H4 (cell line): ENCODE measurements at regions not wholly inside any gene's neighbourhood (a gene's known extent, or its start where the extent isn't known, plus 50 kb on each side); places are given as distances from the start of the nearest gene placed in this dataset.

Source experiments
- DNase-seq: peaks from one replicate; pipeline ENCODE4 v3.0.0-alpha.2; 2015; ENCODE audit warnings: low spot score

DNA sequence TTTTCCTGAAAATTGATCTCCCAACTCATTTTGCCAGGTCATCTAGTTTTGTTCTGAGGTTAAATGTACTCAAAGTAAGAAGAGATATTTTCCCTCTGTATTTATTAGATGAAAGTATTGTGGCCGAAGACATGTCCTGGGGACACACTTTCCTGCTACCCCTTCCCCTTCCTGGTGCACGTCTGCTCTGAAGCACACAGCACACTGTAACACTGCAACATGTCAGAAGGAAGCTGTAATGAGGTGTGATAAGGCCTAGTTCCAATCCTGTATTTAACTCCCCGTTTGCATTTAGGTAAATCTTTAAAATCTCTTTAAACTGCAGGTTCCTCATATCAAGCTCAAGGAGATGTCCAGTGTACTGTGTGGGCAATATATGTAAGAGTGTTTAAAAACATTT is 99.4 kb downstream of the HDGFL1 start:
- DNase-seq: no peak

DNA sequence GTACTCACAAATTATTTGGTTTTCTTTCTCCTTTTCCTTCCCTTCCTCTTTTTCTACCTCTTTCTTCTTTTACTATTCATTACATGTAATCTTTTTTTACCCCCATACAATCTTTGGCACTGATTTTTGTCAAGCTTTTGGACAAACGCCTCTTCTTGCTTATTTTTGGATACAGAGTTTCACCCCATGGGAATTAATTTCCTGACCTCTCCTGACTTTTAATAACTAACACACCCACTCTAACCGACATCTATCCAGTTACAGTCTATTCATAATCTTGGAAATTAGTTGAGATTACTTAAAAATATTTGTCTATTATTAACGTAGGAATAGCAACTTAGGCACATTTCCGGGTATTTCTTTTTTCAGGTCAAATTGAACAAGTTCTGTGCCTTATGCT is 101.2 kb downstream of the HDGFL1 start:
- no peak for DNase-seq

DNA sequence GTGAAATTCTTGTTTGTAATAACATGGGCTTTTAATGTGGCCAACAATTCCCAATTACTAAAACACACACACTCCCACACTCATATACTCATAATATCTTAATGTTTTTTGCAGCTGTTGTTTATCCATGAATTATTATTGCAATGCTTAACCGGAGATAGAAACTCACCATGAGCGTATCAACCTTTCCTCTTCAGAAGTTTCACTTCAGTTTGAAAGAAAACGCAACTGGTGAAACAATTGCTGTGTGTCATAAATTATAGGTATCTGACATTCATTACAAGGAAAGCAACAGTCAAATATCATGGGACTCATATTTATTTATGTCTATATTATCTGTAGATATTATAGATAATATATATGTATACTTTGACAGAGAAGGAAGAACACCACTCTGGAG is 104.1 kb downstream of the HDGFL1 start:
- DNase-seq: no peak

DNA sequence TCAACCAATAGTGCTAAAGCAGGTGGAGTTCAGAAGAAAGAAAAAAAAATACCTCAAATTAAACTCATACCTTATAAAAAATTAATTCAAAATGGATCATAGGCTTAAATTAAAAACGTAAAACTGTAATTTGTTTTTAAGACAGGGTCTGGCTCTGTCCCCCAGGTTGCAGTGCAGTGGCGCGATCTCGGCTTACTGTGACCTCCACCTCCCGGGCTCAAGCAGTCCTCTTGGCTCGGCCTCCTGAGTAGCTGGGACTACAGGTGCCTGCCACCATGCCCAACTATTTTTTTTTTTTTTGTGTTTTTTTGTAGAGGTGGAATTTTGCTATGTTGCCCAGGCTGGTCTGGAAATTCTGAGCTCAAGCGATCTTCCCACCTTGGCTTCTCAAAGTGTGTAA is 111.6 kb downstream of the HDGFL1 start:
- no peak for DNase-seq

DNA sequence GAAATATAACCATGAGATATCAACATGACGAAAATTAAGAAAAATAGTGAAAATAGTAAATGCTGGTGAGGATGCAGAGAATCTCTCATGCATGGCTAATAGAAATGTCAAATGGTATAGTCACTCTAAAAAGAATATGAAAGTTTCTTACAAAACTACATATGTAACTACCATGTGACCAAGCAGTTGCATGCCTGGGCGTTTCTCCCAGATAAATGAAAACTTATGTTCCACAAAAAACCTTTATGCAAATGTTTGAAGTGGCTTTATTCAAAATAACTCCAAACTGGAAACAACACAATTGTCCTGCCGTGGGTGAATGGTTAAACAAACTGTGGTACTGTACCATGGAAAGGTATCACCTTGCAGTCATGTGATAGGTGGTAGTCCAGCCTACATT is 112.4 kb downstream of the HDGFL1 start:
- DNase-seq: no peak

DNA sequence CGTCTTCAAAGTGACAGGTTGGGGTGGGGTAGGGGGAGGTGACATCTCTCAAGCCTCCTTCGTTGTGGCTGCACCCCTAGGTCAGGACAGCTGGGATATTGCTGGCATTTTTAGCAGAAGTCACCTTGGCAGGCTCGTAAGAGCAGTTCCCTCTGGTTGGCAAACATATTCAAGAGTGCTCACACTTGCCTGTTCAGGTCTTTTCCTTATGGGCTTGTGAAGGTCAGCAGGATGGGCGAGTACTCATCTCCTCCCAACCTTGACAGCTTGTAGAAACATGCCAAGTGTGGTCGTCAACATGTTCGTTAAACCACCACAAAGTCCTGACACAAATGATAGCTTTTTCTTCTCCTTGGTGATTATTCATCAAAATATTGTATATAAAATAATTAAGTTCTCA is 113.6 kb downstream of the HDGFL1 start:
- DNase-seq: no peak

DNA sequence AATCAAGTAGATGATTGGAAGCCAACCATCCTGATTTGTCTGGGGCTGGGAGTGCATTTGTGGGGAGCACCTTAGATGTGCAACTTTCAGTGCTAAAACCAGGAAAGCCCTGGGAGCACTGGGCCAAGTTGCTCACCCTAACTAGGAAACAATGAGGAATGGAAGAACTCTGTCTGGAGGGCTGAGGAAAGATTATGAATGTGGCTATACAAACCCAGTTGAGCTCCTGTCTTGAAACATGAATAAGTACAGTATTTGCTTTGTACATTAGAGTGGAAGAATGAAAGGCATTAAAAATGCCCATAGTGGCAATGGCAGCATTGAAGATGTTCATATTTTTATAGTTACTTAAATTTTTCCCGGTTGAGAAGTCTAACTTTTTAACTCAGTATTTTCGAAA is 121.1 kb downstream of the HDGFL1 start:
- no peak for DNase-seq

DNA sequence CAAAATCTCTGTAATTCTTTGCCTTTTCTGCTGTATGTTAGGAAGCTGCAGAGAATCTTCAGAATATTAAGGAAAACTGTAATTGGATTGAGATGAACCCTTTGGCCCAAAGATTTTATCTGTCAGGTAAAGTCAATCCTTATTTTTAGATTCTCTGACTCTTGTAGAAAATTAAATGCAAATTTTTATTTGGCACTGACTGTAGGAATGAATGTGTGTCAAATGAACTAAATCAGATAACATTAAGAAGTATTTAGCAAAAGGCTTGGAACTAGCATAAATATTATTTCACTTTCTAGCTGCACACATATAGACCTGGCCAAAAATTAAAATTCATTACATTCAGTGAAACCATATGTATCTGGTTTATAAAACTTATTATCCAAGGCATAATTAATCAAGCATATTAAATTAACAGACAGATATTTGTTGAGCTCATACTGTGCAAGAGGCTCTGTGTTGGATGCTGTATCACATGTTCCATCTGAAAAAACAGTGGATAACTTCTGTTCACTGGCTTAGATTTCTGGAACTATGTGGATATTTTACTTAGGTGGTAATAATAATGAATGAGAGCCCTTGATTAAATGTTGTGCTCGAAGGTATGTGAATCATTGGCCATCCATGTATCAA is 124.8 kb downstream of the HDGFL1 start:
- DNase-seq: no peak

DNA sequence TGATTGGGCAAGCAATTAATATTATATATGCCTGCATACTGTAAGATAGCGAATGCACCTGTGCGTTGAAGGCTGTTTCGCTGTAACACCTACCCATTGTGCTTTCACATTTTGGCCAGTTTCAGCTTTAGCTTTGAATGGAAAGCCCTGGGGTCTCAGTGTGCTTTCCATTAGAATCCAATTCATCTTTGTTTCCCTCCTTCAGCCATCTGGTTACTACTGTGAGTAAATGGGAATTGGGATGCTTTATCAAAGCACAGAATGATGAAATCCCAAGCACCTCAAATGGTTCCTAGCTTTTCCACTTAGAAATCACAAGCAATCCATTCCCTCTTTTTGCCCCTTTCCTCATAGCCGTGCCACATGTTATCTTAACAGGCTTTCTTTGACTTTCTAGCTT is 127.1 kb downstream of the HDGFL1 start:
- no peak for DNase-seq

DNA sequence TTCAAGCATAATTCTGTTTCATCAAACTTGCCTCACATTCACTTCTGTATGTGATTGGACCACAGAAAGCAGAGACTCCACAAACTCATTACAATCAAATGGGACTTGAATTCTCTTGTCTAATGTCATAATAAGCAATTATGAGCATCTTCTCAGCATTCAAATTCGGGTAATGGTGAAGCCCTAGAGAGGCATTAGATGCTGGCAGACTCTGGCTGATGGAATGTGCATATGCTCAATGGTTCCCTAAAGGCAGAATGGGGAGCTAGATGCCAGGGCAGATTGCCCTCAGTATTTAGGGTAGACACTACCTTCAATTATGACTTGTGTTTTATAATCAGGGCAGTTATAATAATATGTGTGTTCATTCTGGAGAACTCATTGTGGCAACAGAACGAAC is 127.9 kb downstream of the HDGFL1 start:
- no peak for DNase-seq

DNA sequence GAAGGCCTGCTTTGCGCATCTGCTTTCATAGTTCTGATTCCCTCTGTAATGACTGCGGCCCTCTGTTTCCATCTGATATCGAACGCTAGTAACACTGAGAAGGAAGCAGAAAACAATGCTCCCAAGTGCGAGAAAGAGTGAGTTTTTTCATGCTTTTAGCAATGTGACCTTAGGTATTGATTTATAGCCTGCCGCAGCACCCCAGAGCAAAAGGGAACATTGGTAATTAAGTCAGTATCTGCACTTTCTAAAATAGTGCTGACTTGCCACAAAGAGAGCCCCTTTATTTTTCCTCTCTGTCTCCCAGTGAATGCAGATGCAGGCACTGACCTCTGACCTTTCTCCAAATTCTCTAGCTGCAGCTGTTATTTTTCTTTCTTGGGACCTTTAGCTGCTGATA is 129.8 kb downstream of the HDGFL1 start:
- DNase-seq: no peak

DNA sequence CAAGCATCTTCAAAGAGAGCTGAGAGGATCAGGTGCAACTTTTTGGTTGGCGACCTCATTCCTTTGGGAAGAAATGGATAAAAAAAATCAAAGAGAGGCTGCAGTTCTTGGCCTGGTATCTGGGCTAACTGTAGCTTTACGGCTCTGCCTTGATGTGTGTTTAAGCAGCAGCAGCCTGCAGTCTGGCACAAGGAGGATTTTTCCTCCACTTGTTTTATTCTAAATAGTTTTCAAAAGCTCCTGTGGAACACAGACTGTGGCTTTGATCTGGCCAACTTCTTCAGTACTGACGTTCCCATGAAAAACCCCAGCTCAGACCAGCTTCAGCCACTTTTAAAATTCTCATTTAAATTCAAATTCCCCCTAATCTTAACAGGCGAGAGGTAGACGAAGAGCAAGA is 137.3 kb downstream of the HDGFL1 start:
- DNase-seq: no peak

DNA sequence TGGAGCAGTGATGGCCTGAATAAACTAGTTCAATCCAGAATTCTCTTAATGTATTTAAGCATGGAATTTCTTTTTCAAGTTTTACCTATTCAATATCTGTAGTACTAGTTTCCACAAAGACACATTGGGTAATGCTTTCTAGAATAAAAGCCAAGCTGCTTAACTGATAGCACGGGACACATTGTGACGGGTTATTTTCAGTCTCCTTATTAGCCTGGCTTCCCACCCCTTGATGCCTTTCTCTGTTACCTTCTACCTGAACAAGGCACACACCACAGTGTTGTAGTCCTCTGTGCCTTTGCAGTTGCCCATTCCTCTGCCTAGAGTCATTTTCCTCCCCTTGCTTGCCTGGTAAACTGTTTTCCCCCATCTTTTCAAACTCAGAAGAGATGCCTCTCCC is 139.1 kb downstream of the HDGFL1 start:
- no peak for DNase-seq

DNA sequence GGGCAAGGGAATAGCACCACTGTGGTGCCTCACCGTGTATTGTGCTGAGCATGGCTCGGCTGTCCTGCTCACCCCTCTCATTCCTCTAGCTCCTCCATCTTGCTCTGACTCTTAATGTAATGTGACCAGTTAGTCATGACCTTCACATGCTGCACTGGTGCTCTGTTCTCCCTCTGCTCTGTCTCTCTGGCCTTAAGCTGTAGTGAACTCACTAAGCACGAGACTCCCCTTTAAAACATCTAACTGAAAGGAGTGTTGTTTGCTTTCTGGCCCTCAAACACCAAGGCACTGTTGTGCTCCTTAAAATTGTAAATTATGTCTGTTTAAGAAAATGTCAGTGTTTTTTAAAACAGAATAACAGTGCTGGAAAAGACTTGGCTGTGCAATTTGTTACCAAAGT is 140.4 kb downstream of the HDGFL1 start:
- DNase-seq: no peak

DNA sequence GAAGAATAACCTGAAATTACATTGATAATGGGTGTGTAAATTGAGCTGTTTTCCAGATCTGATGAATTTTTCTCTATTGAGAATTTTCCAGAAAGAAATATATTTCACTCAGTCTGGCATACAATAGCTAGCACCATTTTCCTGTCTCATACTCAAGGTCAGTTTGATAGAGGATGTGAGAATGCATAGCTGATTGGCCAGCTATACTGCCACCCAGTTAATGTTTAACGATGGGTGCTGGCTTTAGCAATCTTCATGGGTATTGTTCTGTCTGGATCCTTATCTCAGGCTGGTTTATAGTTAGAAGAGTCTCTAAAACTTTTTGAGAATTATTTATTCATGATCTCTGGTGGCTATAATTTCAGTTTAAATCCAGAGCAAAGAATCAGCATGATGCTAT is 147.4 kb downstream of the HDGFL1 start:
- no peak for DNase-seq

DNA sequence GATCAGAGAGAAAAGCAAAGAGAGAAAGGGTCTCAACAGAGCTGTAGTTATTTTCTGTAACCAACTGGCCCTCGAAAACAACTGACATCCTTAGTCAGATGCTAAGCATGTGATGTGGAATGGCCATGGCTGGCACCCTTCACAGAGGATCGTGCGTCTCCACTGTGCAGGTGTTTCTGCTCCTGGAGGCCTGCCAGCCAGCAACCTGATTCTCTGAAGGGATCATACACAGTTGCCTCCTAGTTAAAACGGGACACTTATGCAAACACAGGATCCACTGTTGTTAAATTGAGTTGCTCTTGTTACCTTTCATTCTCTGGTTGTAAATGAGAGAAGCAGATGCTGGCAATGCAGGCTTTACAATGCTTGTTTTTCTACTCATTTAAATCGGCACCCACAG is 148.5 kb downstream of the HDGFL1 start:
- no peak for DNase-seq

DNA sequence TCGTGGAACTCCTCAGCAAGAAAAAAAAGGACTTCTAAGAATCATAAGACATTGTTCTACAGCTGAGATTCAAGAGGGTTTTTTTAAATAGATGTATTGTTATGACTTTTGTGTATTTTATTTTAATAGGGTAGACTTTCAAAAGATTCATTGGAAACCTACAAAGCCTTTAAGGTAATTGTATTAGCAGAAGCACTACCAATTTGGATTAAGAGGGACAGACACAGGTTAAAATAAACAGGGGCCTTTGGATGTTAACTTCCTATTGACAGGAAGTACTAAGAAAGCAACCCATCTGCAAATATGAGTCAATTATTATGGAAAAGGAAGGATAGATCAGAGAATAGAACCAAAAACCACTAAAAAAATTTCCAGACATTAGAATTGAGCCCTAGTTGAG is 153.5 kb downstream of the HDGFL1 start:
- DNase-seq: no peak

DNA sequence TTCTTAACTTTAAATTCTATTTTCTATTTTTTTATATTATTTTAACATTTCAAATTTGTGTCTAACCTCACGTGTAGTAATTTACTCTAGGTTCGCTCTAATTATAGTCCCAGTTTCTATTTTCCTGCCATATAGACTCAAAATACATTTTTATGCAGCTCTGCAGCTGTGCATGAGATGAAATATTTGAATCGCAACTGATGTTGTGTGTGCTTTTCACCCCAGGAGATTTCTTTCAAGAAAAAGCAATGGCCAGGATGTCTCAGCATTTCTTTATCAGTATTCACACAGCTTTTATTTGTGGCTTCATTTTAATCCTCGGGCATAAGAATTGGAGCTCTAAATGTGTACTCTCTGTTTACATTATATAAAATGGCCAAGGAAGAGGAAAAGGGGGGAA is 157.6 kb downstream of the HDGFL1 start:
- no peak for DNase-seq

DNA sequence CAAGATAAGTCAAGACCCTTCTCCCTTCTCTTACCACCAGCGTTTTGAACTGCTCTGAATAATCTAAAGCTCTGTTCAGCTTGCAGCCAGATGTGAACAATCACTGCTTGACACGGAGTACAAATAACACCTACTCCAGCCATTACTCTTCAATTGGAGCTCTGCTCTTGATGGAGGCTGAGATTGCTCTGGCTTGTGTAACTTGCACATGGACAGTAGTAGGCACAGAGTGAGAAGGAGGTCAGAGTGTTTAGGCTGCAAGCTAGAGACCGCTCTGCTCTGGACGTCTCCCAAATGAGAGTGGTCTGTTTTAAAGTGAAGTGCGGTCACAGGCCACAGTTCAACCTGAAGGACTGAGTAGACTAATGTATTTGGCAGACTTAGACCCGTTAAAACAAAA is 158.3 kb downstream of the HDGFL1 start:
- DNase-seq: no peak

DNA sequence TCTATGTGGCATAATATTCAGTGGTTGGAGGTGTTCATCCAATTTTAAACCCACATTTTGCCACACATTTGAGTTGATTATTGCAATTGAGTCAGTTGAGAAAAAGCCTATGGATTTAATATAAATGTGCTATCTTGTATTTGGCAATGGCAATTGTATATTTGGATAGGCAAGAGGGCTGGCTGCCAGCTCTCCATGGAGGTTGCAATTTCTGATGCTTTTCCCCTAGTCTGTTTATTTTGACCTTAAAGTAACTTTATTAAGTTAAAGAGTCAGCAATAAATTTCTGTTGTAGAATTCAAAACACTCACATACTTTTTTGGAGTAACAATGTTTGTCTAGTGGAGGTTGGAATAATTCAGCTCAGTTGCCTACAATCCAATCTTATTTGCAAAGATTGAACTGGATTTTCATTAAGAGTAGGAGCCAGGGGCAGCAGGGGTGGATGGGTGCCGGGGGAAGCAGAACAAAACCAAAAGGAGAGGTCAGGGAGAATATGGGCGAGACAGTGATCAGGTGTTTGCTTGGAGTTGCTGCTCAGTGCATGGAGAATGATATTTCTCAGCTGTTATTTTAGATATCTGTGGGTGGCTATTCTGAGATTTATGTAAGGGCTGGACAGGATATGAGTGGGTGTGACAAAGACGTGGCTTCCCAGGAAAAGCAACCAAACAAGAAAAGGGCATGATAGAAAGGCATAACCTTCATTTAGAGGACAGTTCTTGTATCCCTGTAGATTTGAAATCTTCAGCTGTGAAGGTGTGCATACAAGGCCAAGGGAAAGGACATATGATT is 163.0 kb downstream of the HDGFL1 start:
- no peak for DNase-seq

DNA sequence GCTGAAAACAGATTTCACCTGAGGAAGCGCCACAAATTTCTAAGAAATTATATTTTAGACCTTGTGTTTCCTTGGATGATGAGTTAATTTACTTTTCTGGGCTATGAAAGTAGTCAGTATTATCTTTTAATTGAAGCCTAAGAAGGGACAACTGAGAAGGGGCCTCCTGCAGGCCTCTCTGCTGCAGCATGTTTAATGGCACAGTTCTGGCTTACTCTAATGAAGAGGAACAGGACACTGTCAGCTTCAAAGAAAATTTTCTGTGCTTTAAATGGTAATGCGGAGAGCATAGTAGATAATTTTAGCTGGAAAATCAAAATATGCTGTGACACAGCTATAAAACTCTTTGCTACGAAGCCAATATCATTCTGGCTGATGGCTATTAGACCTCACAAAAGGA is 167.4 kb downstream of the HDGFL1 start:
- DNase-seq: no peak

DNA sequence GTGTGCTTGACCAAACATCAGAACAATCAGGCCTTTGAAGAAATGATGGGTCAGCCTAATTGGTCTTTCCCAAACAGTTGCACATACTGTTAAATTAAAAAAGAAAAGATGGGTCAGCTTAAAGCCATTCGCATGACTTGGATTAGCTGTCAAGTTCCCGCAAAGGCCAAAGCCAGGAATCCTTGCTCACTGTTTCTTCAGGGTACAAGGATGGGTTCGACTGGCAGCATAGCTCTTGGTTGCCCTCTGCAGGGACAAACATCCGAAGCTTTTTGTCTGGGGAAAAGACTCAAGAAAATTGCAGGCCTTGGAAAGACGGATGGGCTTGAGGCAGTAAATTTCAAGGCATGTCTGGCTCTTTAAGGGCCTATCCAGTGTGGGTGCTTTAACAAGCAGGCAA is 168.0 kb downstream of the HDGFL1 start:
- DNase-seq: peak; percentile 31

DNA sequence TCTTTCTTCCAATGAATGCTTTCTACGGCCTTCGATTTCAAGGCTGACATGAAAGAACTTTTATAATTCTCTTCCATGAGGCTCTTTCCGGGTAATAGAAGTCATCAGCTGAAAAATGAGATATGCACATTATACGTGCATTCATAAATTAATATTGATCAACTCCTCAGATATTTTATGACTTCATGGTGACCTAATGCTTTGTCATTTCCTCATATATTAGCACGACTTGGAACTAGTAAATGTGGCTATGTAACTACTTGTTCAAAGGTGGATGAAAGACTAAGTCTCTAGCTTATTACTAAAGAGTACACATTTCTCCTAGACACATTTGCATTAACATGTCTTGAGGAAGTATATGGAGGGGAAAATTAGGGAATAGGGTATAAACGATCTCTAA is 168.8 kb downstream of the HDGFL1 start:
- DNase-seq: no peak

DNA sequence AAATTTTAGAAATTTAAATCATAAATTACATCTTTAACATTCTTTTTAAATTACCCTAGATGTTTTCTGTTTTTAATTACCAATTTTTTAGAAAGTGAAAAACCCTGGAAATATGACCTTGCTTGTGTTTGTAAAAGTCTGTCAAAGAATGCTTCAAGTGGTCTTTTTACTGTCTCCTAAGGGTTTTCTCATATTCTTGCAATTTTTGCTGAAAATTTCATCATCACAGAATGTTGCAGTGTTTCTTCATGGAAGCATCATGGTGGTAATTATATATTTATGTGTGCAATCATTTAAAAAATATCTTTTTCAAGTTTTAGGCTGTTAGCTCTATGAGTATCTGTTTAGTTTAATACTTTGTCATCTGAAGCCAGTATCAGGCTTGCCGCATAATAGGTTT is 178.2 kb downstream of the HDGFL1 start:
- no peak for DNase-seq
